Smooth muscle cell (in vitro differentiated cells): ENCODE measurements at regions not wholly inside any gene's neighbourhood (a gene's known extent, or its start where the extent isn't known, plus 50 kb on each side); places are given as distances from the start of the nearest gene placed in this dataset.

Source experiments
- DNase-seq: peaks from one replicate; lab custom pipeline; 2025; ENCODE audit not compliant: unreplicated experiment; lab: John Stamatoyannopoulos, UW
- H2AFZ ChIP-seq: fragments of 200-600 bp; sonication (generic); 2 replicates; pipeline ENCODE4 v1.6.0; 2016; ENCODE audit warnings: antibody characterized with exemption, low read depth, mild to moderate bottlenecking
- H3F3A ChIP-seq: fragments of 200-600 bp; sonication (generic); 2 replicates; pipeline ENCODE4 v1.6.0; 2017; ENCODE audit warnings: antibody characterized with exemption, low read depth
- H3K27ac ChIP-seq: fragments of 200-600 bp; sonication (generic); 2 replicates; pipeline ENCODE4 v1.5.1; 2016; ENCODE audit warnings: low read depth, mild to moderate bottlenecking
- H3K27me3 ChIP-seq: fragments of 200-600 bp; sonication (generic); 2 replicates; pipeline ENCODE4 v1.6.1; 2016; ENCODE audit warnings: low read depth, mild to moderate bottlenecking
- H3K36me3 ChIP-seq: fragments of 200-600 bp; sonication (generic); 2 replicates; pipeline ENCODE4 v1.5.1; 2016; ENCODE audit warnings: low read depth
- H3K4me1 ChIP-seq: fragments of 200-600 bp; sonication (generic); 2 replicates; pipeline ENCODE4 v1.5.1; 2016; ENCODE audit warnings: low read depth
- H3K4me2 ChIP-seq: fragments of 200-600 bp; sonication (generic); 2 replicates; pipeline ENCODE4 v1.6.0; 2016; ENCODE audit warnings: mild to moderate bottlenecking
- H3K4me3 ChIP-seq: fragments of 200-600 bp; sonication (generic); 2 replicates; pipeline ENCODE4 v1.5.1; 2016; ENCODE audit warnings: mild to moderate bottlenecking
- H3K79me2 ChIP-seq: fragments of 200-600 bp; sonication (generic); 2 replicates; pipeline ENCODE4 v1.6.0; 2016; ENCODE audit warnings: low read depth, mild to moderate bottlenecking
- H3K9ac ChIP-seq: fragments of 200-600 bp; sonication (generic); 2 replicates; pipeline ENCODE4 v1.6.0; 2016; ENCODE audit warnings: low read depth
- H3K9me3 ChIP-seq: fragments of 200-600 bp; sonication (generic); replicated peaks from 2 replicates; pipeline ENCODE4 v1.5.1; 2016; ENCODE audit warnings: low read depth
- H4K20me1 ChIP-seq: fragments of 200-600 bp; sonication (generic); 2 replicates; pipeline ENCODE4 v1.6.0; 2016; ENCODE audit warnings: low read depth
- WGBS: methylation state at CpG from one replicate; pipeline ENCODE4 v1.1.7; 2016; ENCODE audit warnings: low lambda C conversion rate; 5-methylcytosine and 5-hydroxymethylcytosine counted together
- TF ChIP-seq, protein P1 (sequence below): fragments of 200-600 bp; sonication (generic); IDR thresholded peaks from 2 replicates; pipeline ENCODE4 v1.5.1; 2017; ENCODE audit warnings: borderline replicate concordance, mild to moderate bottlenecking, antibody characterized with exemption; ENCODE audit not compliant: insufficient read depth, poor library complexity, severe bottlenecking

DNA sequence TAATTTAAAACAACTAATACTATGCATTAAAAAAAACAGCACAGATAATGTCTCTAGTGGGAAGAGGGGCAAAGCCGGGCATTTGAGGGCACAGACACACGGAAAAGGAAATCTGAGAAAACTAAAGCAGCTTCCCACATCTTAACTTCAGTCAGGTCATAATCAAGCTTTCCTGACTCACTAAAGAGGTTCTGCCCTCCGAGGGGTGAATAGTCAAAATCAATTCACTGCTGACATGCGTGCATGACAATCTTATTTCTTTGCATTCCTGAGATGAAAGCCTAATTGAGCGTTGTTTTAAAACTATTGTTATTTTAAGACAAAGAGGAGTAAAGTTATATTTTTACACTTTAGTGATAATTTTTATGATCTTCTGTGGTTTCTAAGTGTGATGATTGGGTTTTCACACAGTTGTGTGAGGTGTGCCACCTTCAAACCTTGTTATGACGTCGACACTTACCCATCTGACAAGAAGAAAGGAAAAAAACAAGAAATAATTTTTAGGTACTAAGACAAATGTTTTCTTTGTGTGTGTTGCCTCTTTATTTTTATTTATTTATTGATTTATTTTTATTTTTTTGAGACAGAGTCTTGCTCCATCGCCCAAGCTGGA, 90.9 kb downstream of the GATA6 start:
- H3K9me3 ChIP-seq: no peaks in the 10 kb centered on the region
- H3K27me3 ChIP-seq: no peaks in the 10 kb centered on the region
- no peaks in the 10 kb centered on the region for H4K20me1 ChIP-seq
- no peak overlapping the region for H2AFZ ChIP-seq
- no peaks in the 10 kb centered on the region for H3K79me2 ChIP-seq
- TF ChIP-seq, protein P1, sequence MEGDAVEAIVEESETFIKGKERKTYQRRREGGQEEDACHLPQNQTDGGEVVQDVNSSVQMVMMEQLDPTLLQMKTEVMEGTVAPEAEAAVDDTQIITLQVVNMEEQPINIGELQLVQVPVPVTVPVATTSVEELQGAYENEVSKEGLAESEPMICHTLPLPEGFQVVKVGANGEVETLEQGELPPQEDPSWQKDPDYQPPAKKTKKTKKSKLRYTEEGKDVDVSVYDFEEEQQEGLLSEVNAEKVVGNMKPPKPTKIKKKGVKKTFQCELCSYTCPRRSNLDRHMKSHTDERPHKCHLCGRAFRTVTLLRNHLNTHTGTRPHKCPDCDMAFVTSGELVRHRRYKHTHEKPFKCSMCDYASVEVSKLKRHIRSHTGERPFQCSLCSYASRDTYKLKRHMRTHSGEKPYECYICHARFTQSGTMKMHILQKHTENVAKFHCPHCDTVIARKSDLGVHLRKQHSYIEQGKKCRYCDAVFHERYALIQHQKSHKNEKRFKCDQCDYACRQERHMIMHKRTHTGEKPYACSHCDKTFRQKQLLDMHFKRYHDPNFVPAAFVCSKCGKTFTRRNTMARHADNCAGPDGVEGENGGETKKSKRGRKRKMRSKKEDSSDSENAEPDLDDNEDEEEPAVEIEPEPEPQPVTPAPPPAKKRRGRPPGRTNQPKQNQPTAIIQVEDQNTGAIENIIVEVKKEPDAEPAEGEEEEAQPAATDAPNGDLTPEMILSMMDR: no peak
- no peak overlapping the region for H3K4me2 ChIP-seq
- no peaks in the 10 kb centered on the region for H3K4me1 ChIP-seq
- no peak overlapping the region for H3K27ac ChIP-seq
- WGBS: 86% methylated on average over 8 of the region's 8 CpGs
- DNase-seq: no peak
- no peaks in the 10 kb centered on the region for H3K36me3 ChIP-seq
- H3K4me3 ChIP-seq: no peak overlapping the region
- H3K9ac ChIP-seq: no peak overlapping the region
- H3F3A ChIP-seq: no peaks in the 10 kb centered on the region

DNA sequence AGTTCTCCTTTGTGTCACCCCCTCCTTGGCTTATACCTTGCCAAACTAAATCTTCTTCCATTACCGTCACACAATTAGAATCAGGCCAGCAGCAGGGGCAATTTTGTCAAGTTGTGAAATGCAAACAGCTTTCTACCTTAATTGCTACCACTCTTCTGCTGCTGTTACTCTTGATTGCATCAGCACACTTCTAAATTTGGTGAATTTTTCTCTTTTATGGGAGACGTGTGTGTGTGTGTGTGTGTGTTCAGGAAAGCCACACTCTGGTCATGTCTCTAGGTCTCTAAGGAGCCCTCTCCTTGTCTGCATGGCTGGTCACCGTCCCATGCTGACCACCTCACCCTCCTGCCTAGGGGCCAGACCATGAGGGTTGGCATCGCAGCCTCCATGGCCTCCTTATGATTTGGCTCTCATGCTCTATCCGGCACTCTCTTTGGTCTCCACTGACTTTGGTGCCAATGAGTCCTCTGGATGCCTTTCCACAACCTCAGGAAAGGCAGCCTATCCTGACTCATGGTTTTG, 87.7 kb downstream of the GATA6 start:
- TF ChIP-seq, protein P1: no peak
- Histone ChIP-seq H3K9me3 (no peaks in the 10 kb centered on the region), H3K27me3 (no peaks in the 10 kb centered on the region), H3K9ac (no peak overlapping the region), H3K36me3 (no peaks in the 10 kb centered on the region), H4K20me1 (no peaks in the 10 kb centered on the region), H3K4me1 (no peaks in the 10 kb centered on the region), H3K4me3 (no peak overlapping the region), H3F3A (no peaks in the 10 kb centered on the region), H3K27ac (no peak overlapping the region), H3K4me2 (no peak overlapping the region), H2AFZ (no peak overlapping the region), H3K79me2 (no peaks in the 10 kb centered on the region)
- DNase-seq: no peak
- 77% methylated on average over 5 of the region's 5 CpGs for WGBS

DNA sequence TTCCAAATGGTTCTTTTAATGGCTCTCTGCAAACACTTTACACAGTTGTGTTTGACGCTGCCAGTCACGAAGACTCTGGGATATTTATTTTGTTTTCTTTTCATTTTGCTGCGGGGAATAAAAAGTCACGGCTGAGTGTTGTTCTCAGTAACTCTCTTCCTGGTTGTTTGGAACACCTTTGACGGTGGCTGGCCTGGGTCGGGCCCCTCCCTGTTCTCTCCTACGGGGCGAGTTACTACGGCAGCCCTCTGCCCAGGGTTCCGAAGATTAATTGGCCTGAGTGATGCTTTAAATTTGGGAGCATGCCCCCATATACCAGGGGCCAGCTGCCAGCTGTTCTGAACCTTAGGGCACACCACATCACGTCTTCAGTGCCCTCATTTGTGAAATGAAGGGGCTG, 84.7 kb downstream of the GATA6 start:
- no peak overlapping the region for H3K4me2 ChIP-seq
- TF ChIP-seq, protein P1: no peak
- H3K9me3 ChIP-seq: no peaks in the 10 kb centered on the region
- H3K9ac ChIP-seq: no peak overlapping the region
- 92% methylated on average over 11 of the region's 11 CpGs for WGBS
- H4K20me1 ChIP-seq: no peaks in the 10 kb centered on the region
- no peaks in the 10 kb centered on the region for H3K4me1 ChIP-seq
- DNase-seq: no peak
- H3K36me3 ChIP-seq: no peaks in the 10 kb centered on the region
- no peaks in the 10 kb centered on the region for H3K79me2 ChIP-seq
- no peaks in the 10 kb centered on the region for H3K27me3 ChIP-seq
- no peak overlapping the region for H3K27ac ChIP-seq
- no peak overlapping the region for H3K4me3 ChIP-seq
- no peaks in the 10 kb centered on the region for H3F3A ChIP-seq
- no peak overlapping the region for H2AFZ ChIP-seq

DNA sequence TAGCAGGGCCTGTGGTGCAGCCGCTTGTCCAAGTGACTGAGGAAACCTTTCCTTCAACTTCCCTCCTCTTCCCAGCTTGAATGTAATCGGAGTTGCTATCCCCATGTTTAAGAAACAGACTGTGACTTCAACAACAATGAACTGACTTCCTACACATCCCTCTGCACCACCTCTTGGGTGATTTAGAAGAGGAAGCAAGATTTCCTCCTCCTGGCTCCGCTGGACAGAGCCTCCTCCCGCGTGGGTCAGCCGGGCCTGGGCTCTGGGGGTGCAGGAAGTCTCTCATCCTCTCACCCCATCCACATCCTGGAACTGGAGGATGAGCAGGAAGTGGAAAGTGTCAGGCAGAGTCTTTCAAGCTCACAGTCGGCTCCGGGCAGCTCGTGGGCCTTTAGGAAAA, 84.3 kb downstream of the GATA6 start:
- no peaks in the 10 kb centered on the region for H4K20me1 ChIP-seq
- H3F3A ChIP-seq: no peaks in the 10 kb centered on the region
- H3K4me2 ChIP-seq: no peak overlapping the region
- TF ChIP-seq, protein P1: no peak
- H3K9me3 ChIP-seq: no peaks in the 10 kb centered on the region
- 72% methylated on average over 9 of the region's 9 CpGs for WGBS
- DNase-seq: no peak
- H2AFZ ChIP-seq: no peak overlapping the region
- H3K36me3 ChIP-seq: no peaks in the 10 kb centered on the region
- H3K27ac ChIP-seq: no peak overlapping the region
- no peaks in the 10 kb centered on the region for H3K4me1 ChIP-seq
- no peak overlapping the region for H3K4me3 ChIP-seq
- H3K9ac ChIP-seq: no peak overlapping the region
- no peaks in the 10 kb centered on the region for H3K27me3 ChIP-seq
- no peaks in the 10 kb centered on the region for H3K79me2 ChIP-seq
